Ovary (tissue), 7 donors: ENCODE measurements at regions not wholly inside any gene's neighbourhood (a gene's known extent, or its start where the extent isn't known, plus 50 kb on each side); places are given as distances from the start of the nearest gene placed in this dataset.
A peak's percentile ranks its signal among the peaks of the same experiment; 100 is the strongest.

Experiments used
- DNase-seq, 5 donors: peaks; one replicate each; pipeline ENCODE4 v3.0.0-alpha.2; 2019 to 2020
- H3K27ac ChIP-seq, 2 donors: fragments of 200-600 bp; one replicate each; pipeline versions ENCODE4 v1.5.1 to v1.8.0; 2019 to 2022
- H3K27me3 ChIP-seq: fragments of 200-600 bp; one replicate; pipeline ENCODE4 v1.8.0; 2022
- H3K36me3 ChIP-seq: fragments of 200-600 bp; sonication (generic); one replicate; pipeline ENCODE4 v1.5.1; 2019
- H3K4me1 ChIP-seq: one replicate; pipeline ENCODE4 v1.8.1; 2013; ENCODE audit warnings: mild to moderate bottlenecking, moderate library complexity; ENCODE audit not compliant: insufficient read depth
- H3K4me3 ChIP-seq: fragments of 200-600 bp; sonication (generic); one replicate; pipeline ENCODE4 v1.5.1; 2017
- H3K9me3 ChIP-seq, 2 donors: fragments of 200-600 bp in 1 of 2; sonication (generic) in 1 of 2; one replicate each; pipeline versions ENCODE4 v1.5.1 to v1.8.1; 2013 to 2019; ENCODE audit warnings: mild to moderate bottlenecking in 1 of 2, moderate library complexity in 1 of 2
- EP300 ChIP-seq: sonication (generic); formaldehyde crosslinking; IDR thresholded peaks from one replicate; pipeline ENCODE4 v1.6.1; 2017; ENCODE audit warnings: antibody characterized with exemption
- POLR2A ChIP-seq: fragments of 450-650 bp; IDR thresholded peaks from one replicate; pipeline ENCODE4 v1.6.1; 2017; ENCODE audit warnings: antibody characterized with exemption, mild to moderate bottlenecking, moderate library complexity
- WGBS, 3 donors: extraction: QIAGEN DNeasy Blood & Tissue Kit in 1 of 3; methylation state at CpG; one replicate each; pipeline versions ENCODE4 v1.1.5 to v1.1.7; 2013 to 2017; 5-methylcytosine and 5-hydroxymethylcytosine counted together
- intact Hi-C, 4 donors: fragments of 100-400 bp; cut with DNase I; formaldehyde crosslinking; loops; one replicate each; pipeline versions ENCODE4 v1.11.0 to v1.15.1; 2022 to 2023
- TF ChIP-seq, protein P1 (sequence below), 3 donors: fragments of 450-650 bp in 2 of 3; fragments of 200-600 bp in 1 of 3; IDR thresholded peaks; one replicate each; pipeline versions ENCODE4 v1.5.1 to v1.8.0; 2016 to 2022; ENCODE audit warnings: antibody characterized with exemption in 3 of 3, mild to moderate bottlenecking in 1 of 3
- donor health status: DM: no; HTN: no; CAD: no; lungs with moderate emphysema.
- donor health status: DM: no; HTN: no; CAD: no.
- donor health status: Bipolar disorder and iron deficiency.
- donor health status: DM: no; HTN: no; CAD: no.
- donor health status: DM: yes; HTN: yes; CAD: no.

GRCh38 chr12:114767084-114767760 lies 83.2 kb upstream of the TBX3 start:
- Histone ChIP-seq H3K4me3 (no peak overlapping the region), H3K4me1 (no peaks in the 10 kb centered on the region), H3K9me3 (no peaks in the 10 kb centered on the region), H3K27me3 (no peaks in the 10 kb centered on the region), H3K36me3 (no peaks in the 10 kb centered on the region), H3K27ac (no peak overlapping the region)
- intact Hi-C loops = no loop called here
- TF ChIP-seq, protein P1, sequence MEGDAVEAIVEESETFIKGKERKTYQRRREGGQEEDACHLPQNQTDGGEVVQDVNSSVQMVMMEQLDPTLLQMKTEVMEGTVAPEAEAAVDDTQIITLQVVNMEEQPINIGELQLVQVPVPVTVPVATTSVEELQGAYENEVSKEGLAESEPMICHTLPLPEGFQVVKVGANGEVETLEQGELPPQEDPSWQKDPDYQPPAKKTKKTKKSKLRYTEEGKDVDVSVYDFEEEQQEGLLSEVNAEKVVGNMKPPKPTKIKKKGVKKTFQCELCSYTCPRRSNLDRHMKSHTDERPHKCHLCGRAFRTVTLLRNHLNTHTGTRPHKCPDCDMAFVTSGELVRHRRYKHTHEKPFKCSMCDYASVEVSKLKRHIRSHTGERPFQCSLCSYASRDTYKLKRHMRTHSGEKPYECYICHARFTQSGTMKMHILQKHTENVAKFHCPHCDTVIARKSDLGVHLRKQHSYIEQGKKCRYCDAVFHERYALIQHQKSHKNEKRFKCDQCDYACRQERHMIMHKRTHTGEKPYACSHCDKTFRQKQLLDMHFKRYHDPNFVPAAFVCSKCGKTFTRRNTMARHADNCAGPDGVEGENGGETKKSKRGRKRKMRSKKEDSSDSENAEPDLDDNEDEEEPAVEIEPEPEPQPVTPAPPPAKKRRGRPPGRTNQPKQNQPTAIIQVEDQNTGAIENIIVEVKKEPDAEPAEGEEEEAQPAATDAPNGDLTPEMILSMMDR (IDR thresholded peaks at IDR 0.05) = no peak
- no peak for DNase-seq
- WGBS, 3 donors = 80 to 89% (median 84%) methylated on average over 19 of the region's 19 CpGs

DNA sequence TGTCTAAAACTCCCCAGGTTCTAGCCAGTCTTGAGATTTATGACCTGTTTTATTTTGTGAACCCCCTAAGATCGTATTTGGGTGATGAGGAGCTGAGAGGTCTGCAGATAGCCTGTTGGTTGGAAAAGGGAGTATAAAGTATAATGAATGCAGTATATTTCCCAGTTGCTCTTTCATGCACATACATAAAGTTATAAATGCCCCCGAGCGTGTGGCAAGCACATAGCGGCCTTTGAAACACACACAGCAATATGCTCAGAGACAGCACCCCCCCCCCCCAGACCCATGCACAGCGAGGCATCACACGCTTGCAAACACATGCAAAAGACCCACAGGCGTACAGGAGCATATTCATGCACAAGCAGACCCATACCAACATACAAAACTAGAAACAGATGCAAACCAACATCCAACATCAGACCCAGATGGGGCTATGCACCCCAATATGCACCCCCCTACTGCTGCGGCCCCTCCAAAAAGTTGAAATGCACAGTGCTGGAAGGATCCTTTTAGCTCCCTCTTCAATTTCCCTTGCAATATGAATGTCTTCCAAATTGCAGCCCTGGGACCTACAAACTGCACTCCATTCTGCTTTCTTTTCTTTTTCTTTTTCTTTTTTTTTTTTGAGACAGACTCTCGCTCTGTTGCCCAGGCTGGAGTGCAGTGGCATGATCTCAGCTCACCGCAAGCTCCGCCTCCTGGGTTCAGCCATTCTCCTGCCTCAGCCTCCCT lies 82.2 kb upstream of the TBX3 start:
- intact Hi-C loops = no loop called here
- TF ChIP-seq, protein P1 (IDR thresholded peaks at IDR 0.05) = no peak
- TF ChIP-seq POLR2A (no peak), EP300 (no peak)
- Histone ChIP-seq H3K4me3 (no peak overlapping the region), H3K9me3 (no peaks in the 10 kb centered on the region), H3K36me3 (no peaks in the 10 kb centered on the region), H3K4me1 (no peaks in the 10 kb centered on the region), H3K27ac (no peak overlapping the region), H3K27me3 (no peaks in the 10 kb centered on the region)
- 80 to 90% (median 89%) methylated on average over 11 of the region's 11 CpGs for WGBS, 3 donors
- no peak for DNase-seq

DNA sequence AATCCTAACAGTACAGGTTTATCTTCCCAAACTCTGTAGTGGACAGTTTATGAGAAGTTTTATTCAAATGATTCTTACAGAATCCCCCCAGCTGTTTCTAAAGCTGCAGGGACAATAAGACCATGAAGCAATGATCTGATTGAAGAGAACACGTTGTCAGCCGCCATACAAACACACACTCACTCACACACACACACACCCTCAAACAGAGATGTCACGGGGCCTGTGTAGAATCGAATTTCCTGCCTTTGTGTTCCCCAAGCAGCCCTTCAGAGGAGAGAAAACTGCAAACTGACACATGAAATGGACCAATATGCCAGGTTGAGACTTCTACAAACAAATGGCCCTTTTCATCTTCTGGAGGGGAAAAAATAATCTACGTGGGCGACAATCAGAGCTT lies 80.5 kb upstream of the TBX3 start:
- intact Hi-C loops = no loop called here
- no peak for DNase-seq
- Histone ChIP-seq H3K36me3 (no peaks in the 10 kb centered on the region), H3K9me3 (no peaks in the 10 kb centered on the region), H3K4me3 (no peak overlapping the region), H3K27ac (no peak overlapping the region), H3K27me3 (no peaks in the 10 kb centered on the region), H3K4me1 (no peaks in the 10 kb centered on the region)
- WGBS, 3 donors = 80 to 91% (median 81%) methylated on average over 6 of the region's 6 CpGs
- TF ChIP-seq POLR2A = no peak
- TF ChIP-seq EP300 = no peak

- no peaks in the 10 kb centered on the region for H3K36me3 ChIP-seq
- TF ChIP-seq, protein P1 (IDR thresholded peaks at IDR 0.05) = no peak
- TF ChIP-seq POLR2A (no peak), EP300 (no peak)
- no peak overlapping the region for H3K27ac ChIP-seq
- H3K27me3 ChIP-seq = no peaks in the 10 kb centered on the region
- DNase-seq = peak in 2 of 5 donors; percentile 35 to 58
- 31 to 45% (median 33%) methylated on average over 22 of the region's 22 CpGs for WGBS, 3 donors
- no peaks in the 10 kb centered on the region for H3K4me1 ChIP-seq
- H3K9me3 ChIP-seq = no peaks in the 10 kb centered on the region
- H3K4me3 ChIP-seq = no peak overlapping the region
- intact Hi-C loops = no loop called here
Observed at GRCh38 chr12:114762490-114763110, 78.6 kb upstream of the TBX3 start.
